Esophagus squamous epithelium (tissue), 5 donors: ENCODE measurements at regions not wholly inside any gene's neighbourhood (a gene's known extent, or its start where the extent isn't known, plus 50 kb on each side); places are given as distances from the start of the nearest gene placed in this dataset.

Source experiments
- DNase-seq: peaks from one replicate; lab custom pipeline; 2025; lab: John Stamatoyannopoulos, UW
- H3K27ac ChIP-seq, 4 donors: fragments of 200-600 bp; sonication (generic); one replicate each; pipeline ENCODE4 v1.5.1; 2016 to 2019; ENCODE audit warnings: mild to moderate bottlenecking in 1 of 4
- H3K27me3 ChIP-seq, 4 donors: fragments of 200-600 bp; sonication (generic); 1 replicate in 3 of 4; 2 replicates in 1 of 4; pipeline versions ENCODE4 v1.5.1 to v1.6.0; 2017 to 2021; ENCODE audit warnings: antibody characterized with exemption in 1 of 4
- H3K36me3 ChIP-seq, 3 donors: fragments of 200-600 bp; sonication (generic); one replicate each; pipeline ENCODE4 v1.5.1; 2016 to 2019
- H3K4me1 ChIP-seq, 3 donors: fragments of 200-600 bp; sonication (generic); one replicate each; pipeline ENCODE4 v1.5.1; 2017 to 2019
- H3K4me3 ChIP-seq, 4 donors: fragments of 200-600 bp; sonication (generic); 1 replicate in 3 of 4; 2 replicates in 1 of 4; pipeline ENCODE4 v1.5.1; 2016 to 2019; ENCODE audit warnings: mild to moderate bottlenecking in 2 of 4, moderate library complexity in 1 of 4
- H3K9me3 ChIP-seq, 3 donors: fragments of 200-600 bp; sonication (generic); one replicate each; pipeline ENCODE4 v1.5.1; 2016 to 2019
- CTCF ChIP-seq, 6 experiments: fragments of 450-650 bp in 4 of 6; fragments of 200-600 bp in 2 of 6; sonication (generic) in 2 of 6; IDR thresholded peaks; one replicate each; pipeline ENCODE4 v1.5.1; 2016 to 2019; ENCODE audit warnings: antibody characterized with exemption in 6 of 6, mild to moderate bottlenecking in 4 of 6, moderate library complexity in 4 of 6
- POLR2A ChIP-seq, 4 donors: fragments of 450-650 bp; IDR thresholded peaks; one replicate each; pipeline ENCODE4 v1.6.1; 2017; ENCODE audit warnings: antibody characterized with exemption in 4 of 4, mild to moderate bottlenecking in 4 of 4, moderate library complexity in 3 of 4
- WGBS, 2 donors: methylation state at CpG; one replicate each; pipeline ENCODE4 v1.1.5; 2018; 5-methylcytosine and 5-hydroxymethylcytosine counted together
- intact Hi-C: fragments of 100-400 bp; cut with DNase I; formaldehyde crosslinking; loops from one replicate; pipeline ENCODE4 v1.15.0; 2022
- donor health status: DM: yes; HTN: yes; CAD: no.

- no peaks in the 10 kb centered on the region for H3K4me1 ChIP-seq
- intact Hi-C loops, result no loop called here
- H3K9me3 ChIP-seq, result no peaks in the 10 kb centered on the region
- no peak for TF ChIP-seq CTCF (IDR thresholded peaks at IDR 0.05)
- TF ChIP-seq POLR2A (IDR thresholded peaks at IDR 0.05), result no peak
- H3K27me3 ChIP-seq, result no peaks in the 10 kb centered on the region
- H3K27ac ChIP-seq, result no peak overlapping the region
- 42 to 61% methylated on average over 2 of the region's 2 CpGs for WGBS, 2 donors
- no peak for DNase-seq
- no peaks in the 10 kb centered on the region for H3K36me3 ChIP-seq
- no peak overlapping the region for H3K4me3 ChIP-seq
Measured at GRCh38 chrX:43096830-43097229, 318.9 kb upstream of the PPP1R2C start.

GRCh38 chrX:43106009-43106408 is 328.0 kb upstream of the PPP1R2C start:
- WGBS, 2 donors, result 70 to 80% methylated on average over 5 of the region's 5 CpGs

GRCh38 chrX:43108828-43109227 is 330.9 kb upstream of the PPP1R2C start:
- no peaks in the 10 kb centered on the region for H3K36me3 ChIP-seq
- intact Hi-C loops, result no loop called here
- DNase-seq, result no peak
- H3K4me3 ChIP-seq, result no peak overlapping the region
- no peaks in the 10 kb centered on the region for H3K27me3 ChIP-seq
- 21% methylated on average over 2 of the region's 2 CpGs; no CpG with 5 or more reads in 1 of the 2 donors for whole genome bisulfite sequencing, 2 donors
- no peak overlapping the region for H3K27ac ChIP-seq
- H3K4me1 ChIP-seq, result no peaks in the 10 kb centered on the region
- TF ChIP-seq CTCF (IDR thresholded peaks at IDR 0.05), result no peak
- TF ChIP-seq POLR2A (IDR thresholded peaks at IDR 0.05), result no peak
- H3K9me3 ChIP-seq, result no peaks in the 10 kb centered on the region

More at GRCh38 chrX:43106009-43106408, 328.0 kb upstream of the PPP1R2C start:
- TF ChIP-seq POLR2A (IDR thresholded peaks at IDR 0.05), result no peak
- no peak for TF ChIP-seq CTCF (IDR thresholded peaks at IDR 0.05)
- Histone ChIP-seq H3K4me1 (no peaks in the 10 kb centered on the region), H3K9me3 (no peaks in the 10 kb centered on the region), H3K36me3 (no peaks in the 10 kb centered on the region), H3K27ac (no peak overlapping the region), H3K27me3 (no peaks in the 10 kb centered on the region), H3K4me3 (no peak overlapping the region)
- intact Hi-C loops, result no loop called here
- DNase-seq, result no peak

- Histone ChIP-seq H3K27ac (no peak overlapping the region), H3K4me1 (no peaks in the 10 kb centered on the region), H3K36me3 (no peaks in the 10 kb centered on the region), H3K4me3 (no peak overlapping the region), H3K9me3 (no peaks in the 10 kb centered on the region), H3K27me3 (no peaks in the 10 kb centered on the region)
- DNase-seq, result no peak
- intact Hi-C loops, result no loop called here
- TF ChIP-seq CTCF (IDR thresholded peaks at IDR 0.05) (no peak), POLR2A (IDR thresholded peaks at IDR 0.05) (no peak)
- 60 to 100% methylated on average over 1 of the region's 1 CpG for WGBS, 2 donors
Measured at GRCh38 chrX:43121637-43122036, 343.7 kb upstream of the PPP1R2C start.

GRCh38 chrX:43139645-43140044 is 361.7 kb upstream of the PPP1R2C start:
- H3K9me3 ChIP-seq, result no peaks in the 10 kb centered on the region
- no peaks in the 10 kb centered on the region for H3K27me3 ChIP-seq
- no peak overlapping the region for H3K4me3 ChIP-seq
- no peaks in the 10 kb centered on the region for H3K4me1 ChIP-seq
- intact Hi-C loops, result no loop called here
- DNase-seq, result no peak
- no peak for TF ChIP-seq CTCF (IDR thresholded peaks at IDR 0.05)
- TF ChIP-seq POLR2A (IDR thresholded peaks at IDR 0.05), result no peak
- no peaks in the 10 kb centered on the region for H3K36me3 ChIP-seq
- no peak overlapping the region for H3K27ac ChIP-seq
- WGBS, 2 donors, result 63% methylated on average over 1 of the region's 1 CpG; no CpG with 5 or more reads in 1 of the 2 donors
